GM12873 (cell line): ENCODE measurements at regions not wholly inside any gene's neighbourhood (a gene's known extent, or its start where the extent isn't known, plus 50 kb on each side); places are given as distances from the start of the nearest gene placed in this dataset.

Source experiments
- CTCF ChIP-seq: IDR thresholded peaks from 2 replicates; pipeline ENCODE4 v1.5.1; 2012; ENCODE audit warnings: low read depth, mild to moderate bottlenecking, moderate library complexity, low read length, control low read depth; ENCODE audit not compliant: insufficient read depth; ENCODE audit errors: missing control alignments

DNA sequence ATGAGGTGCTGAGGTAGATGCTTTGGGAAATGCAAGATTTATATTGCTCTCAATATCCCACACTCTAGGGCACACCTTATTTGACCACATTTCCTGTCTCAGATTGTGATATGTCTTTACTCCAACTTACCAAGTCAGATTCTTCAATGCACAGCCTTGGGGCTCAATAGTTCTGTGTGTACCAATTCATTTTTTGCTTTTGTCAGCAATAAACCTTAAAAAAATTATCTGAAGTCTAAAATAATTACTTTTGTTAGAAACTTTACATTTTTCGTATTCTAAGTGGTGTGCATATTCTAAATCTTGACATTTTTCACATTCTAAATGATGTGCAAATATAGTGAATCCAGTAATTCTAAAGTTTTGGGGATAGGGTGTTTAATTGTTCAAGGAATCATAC lies 447.5 kb upstream of the COX7C start:
- no peak for TF ChIP-seq CTCF

GRCh38 chr5:86175224-86175623 lies 442.5 kb upstream of the COX7C start:
- TF ChIP-seq CTCF: no peak

DNA sequence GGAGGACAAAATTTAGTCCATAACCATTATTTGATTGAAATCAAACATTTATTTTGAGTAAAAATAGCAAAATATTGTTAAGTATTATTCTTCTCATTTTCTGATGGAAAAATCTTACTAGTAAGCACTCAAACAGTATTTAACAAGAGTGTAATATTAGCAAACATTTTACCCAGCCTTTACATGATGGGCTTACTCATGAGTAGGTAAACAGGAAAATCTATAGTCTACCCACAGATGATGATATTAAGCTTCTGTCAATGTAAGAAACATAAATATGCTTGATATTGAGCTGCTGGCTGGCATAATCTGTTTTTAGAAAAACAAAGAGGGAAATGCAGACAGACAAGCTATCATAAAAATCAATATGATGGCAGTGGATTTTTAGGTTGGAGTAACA lies 418.5 kb upstream of the COX7C start:
- TF ChIP-seq CTCF: no peak

- no peak for TF ChIP-seq CTCF
Observed at GRCh38 chr5:86228147-86228546, 389.6 kb upstream of the COX7C start.

GRCh38 chr5:86232246-86232645 lies 385.5 kb upstream of the COX7C start:
- no peak for TF ChIP-seq CTCF

DNA sequence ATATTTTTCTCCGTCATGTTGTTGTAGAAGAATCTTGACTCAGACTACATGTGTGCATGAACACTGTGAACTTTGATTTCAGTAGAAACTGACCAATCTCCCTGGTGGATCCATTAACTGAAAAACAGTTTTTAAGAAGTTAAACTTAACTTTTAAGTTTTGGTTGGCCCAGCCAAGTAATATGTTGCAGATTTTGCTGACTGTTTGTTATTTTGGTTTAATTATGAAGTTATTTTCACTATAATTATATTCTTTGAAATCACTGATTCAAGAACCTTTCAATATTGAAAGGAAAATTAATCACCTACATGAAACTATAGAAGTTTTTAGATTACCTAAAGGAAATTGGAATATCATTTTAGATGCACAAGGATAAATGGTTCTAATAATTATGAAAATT lies 373.6 kb upstream of the COX7C start:
- no peak for TF ChIP-seq CTCF

- no peak for TF ChIP-seq CTCF
Observed at GRCh38 chr5:86257871-86258270, 359.9 kb upstream of the COX7C start.

- TF ChIP-seq CTCF: peak; percentile 34
Observed at GRCh38 chr5:86305050-86305449, 312.7 kb upstream of the COX7C start.
